Mesodermal cell (in vitro differentiated cells): ENCODE measurements at regions not wholly inside any gene's neighbourhood (a gene's known extent, or its start where the extent isn't known, plus 50 kb on each side); places are given as distances from the start of the nearest gene placed in this dataset.

Source experiments
- H3K27ac ChIP-seq: 2 replicates; pipeline ENCODE4 v1.7.0; 2013; ENCODE audit warnings: mild to moderate bottlenecking, low read depth, low read length, moderate library complexity; ENCODE audit not compliant: severe bottlenecking
- H3K36me3 ChIP-seq: 2 replicates; pipeline ENCODE4 v1.7.1; 2013; ENCODE audit warnings: mild to moderate bottlenecking, low read length, moderate library complexity; ENCODE audit not compliant: control insufficient read depth, insufficient read depth
- H3K4me1 ChIP-seq: one replicate; pipeline ENCODE4 v1.7.1; 2013; ENCODE audit warnings: mild to moderate bottlenecking, low read length; ENCODE audit not compliant: insufficient read depth, control insufficient read depth, poor library complexity, severe bottlenecking
- H3K4me3 ChIP-seq: 2 replicates; pipeline ENCODE4 v1.7.0; 2013; ENCODE audit warnings: low read length, control low read depth, mild to moderate bottlenecking; ENCODE audit not compliant: insufficient read depth, poor library complexity, severe bottlenecking; ENCODE audit errors: extremely low read depth
- H3K9me3 ChIP-seq: 2 replicates; pipeline ENCODE4 v1.7.1; 2013; ENCODE audit warnings: mild to moderate bottlenecking, low read length, moderate library complexity; ENCODE audit not compliant: control insufficient read depth
- WGBS, 2 experiments: methylation state at CpG; one replicate each; pipeline ENCODE4 v1.1.5; 2013; ENCODE audit warnings: missing lambda C conversion rate in 2 of 2; ENCODE audit not compliant: insufficient coverage in 2 of 2; 5-methylcytosine and 5-hydroxymethylcytosine counted together

GRCh38 chr1:91071838-91072237 is 50.0 kb upstream of the ZNF644 start:
- no peaks in the 10 kb centered on the region for H3K4me1 ChIP-seq
- H3K36me3 ChIP-seq, result no peaks in the 10 kb centered on the region
- H3K4me3 ChIP-seq, result no peak overlapping the region
- H3K27ac ChIP-seq, result no peak overlapping the region
- 100% methylated on average over 2 of the region's 5 CpGs for WGBS, 2 experiments
- H3K9me3 ChIP-seq, result peaks cover 3% of the 10 kb centered on the region
